ENCODE measurements at regions not wholly inside any gene's neighbourhood (a gene's known extent, or its start where the extent isn't known, plus 50 kb on each side); places are given as distances from the start of the nearest gene placed in this dataset.

DNA sequence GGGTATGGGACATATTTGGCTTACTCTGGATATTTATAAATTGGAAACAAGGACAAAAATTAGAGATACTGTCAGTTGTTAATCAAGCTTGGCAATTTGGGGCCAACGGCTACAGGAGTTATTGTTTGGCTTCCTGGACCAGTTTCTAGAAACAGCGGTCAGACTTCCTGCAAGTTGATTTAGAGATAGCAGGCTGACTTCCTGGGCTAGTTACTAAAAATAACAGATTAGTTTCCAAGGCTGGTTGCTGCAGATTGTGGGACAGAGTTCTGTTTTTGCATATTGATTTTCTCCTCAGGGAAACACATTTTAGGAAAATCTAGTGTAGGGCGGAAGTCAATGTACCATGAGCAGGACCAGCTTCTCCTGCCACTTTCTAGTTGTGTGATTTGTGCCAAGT lies 144.0 kb upstream of the TMPO start:
- TF ChIP-seq CTCF (IDR thresholded peaks at IDR 0.05) = no peak
- TF ChIP-seq EP300 (IDR thresholded peaks at IDR 0.05) = no peak
- no peak for TF ChIP-seq POLR2A (IDR thresholded peaks at IDR 0.05)

Data from tibial nerve (tissue), 4 donors.